ENCODE measurements at regions not wholly inside any gene's neighbourhood (a gene's known extent, or its start where the extent isn't known, plus 50 kb on each side); places are given as distances from the start of the nearest gene placed in this dataset.
A peak's percentile ranks its signal among the peaks of the same experiment; 100 is the strongest.

GRCh38 chr13:68850160-68850559 is 1257.5 kb upstream of the ATXN8OS start:
- Histone ChIP-seq H3K4me3 (replicated peaks in 1 of 4; ENCODE audit: control extremely low read depth in 1 of 4, insufficient read depth in 1 of 4, low read depth in 3 of 4, low read length in 4 of 4) (no peak overlapping the region), H3K4me1 (ENCODE audit: control insufficient read depth, extremely low read depth, insufficient read depth, low read length) (no peaks in the 10 kb centered on the region), H3K36me3 (ENCODE audit: control insufficient read depth, insufficient read depth, low read length) (no peaks in the 10 kb centered on the region), H3K27me3 (ENCODE audit: control insufficient read depth, insufficient read depth, low read length) (no peaks in the 10 kb centered on the region), H3K4me2 (ENCODE audit: extremely low read depth, insufficient read depth, low read length) (no peak overlapping the region), H3K27ac (ENCODE audit: insufficient read depth, low read length) (no peak overlapping the region), H3K79me2 (ENCODE audit: control insufficient read depth, insufficient read depth, low read length) (no peaks in the 10 kb centered on the region), H4K20me1 (ENCODE audit: control insufficient read depth, extremely low read depth, insufficient read depth, low read length) (no peaks in the 10 kb centered on the region), H2AFZ (ENCODE audit: low read length) (no peak overlapping the region), H3K9ac (ENCODE audit: insufficient read depth, low read length) (no peak overlapping the region), H3K9me3 (ENCODE audit: control insufficient read depth, insufficient read depth, low read depth, low read length) (no peaks in the 10 kb centered on the region)
- DNase-seq (ENCODE audit: low read depth in 2 of 2): peak in 1 of 2 donors; percentile 77
- no peak for TF ChIP-seq EZH2 (IDR thresholded peaks at IDR 0.05; ENCODE audit: low read length, missing control alignments)
- TF ChIP-seq, protein P1, sequence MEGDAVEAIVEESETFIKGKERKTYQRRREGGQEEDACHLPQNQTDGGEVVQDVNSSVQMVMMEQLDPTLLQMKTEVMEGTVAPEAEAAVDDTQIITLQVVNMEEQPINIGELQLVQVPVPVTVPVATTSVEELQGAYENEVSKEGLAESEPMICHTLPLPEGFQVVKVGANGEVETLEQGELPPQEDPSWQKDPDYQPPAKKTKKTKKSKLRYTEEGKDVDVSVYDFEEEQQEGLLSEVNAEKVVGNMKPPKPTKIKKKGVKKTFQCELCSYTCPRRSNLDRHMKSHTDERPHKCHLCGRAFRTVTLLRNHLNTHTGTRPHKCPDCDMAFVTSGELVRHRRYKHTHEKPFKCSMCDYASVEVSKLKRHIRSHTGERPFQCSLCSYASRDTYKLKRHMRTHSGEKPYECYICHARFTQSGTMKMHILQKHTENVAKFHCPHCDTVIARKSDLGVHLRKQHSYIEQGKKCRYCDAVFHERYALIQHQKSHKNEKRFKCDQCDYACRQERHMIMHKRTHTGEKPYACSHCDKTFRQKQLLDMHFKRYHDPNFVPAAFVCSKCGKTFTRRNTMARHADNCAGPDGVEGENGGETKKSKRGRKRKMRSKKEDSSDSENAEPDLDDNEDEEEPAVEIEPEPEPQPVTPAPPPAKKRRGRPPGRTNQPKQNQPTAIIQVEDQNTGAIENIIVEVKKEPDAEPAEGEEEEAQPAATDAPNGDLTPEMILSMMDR (conservative IDR thresholded peaks at IDR 0.05 in 1 of 2, IDR thresholded peaks at IDR 0.05 in 1 of 2; ENCODE audit: low read depth in 1 of 2, low read length in 2 of 2): no peak

DNA sequence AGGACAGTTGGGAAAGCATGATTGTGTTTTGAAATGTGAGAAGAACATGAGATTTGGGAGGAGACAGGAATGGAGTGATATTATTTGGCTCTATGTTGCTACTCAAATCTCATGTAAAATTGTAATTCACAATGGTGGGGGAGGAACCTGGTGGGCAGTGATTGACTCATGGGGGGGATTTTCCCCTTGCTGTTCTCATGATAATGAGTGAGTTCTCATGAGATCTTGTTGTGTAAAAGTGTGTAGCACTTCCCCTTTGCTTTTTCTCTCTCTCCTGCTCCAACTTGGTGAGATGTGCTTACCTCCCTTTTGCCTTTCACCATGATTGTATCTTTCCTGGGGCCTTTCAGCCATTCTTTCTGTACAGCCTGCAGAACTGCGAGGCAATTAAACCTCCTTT is 1261.0 kb upstream of the ATXN8OS start:
- Histone ChIP-seq H3K36me3 (ENCODE audit: control insufficient read depth, insufficient read depth, low read length) (no peaks in the 10 kb centered on the region), H3K79me2 (ENCODE audit: control insufficient read depth, insufficient read depth, low read length) (no peaks in the 10 kb centered on the region), H3K4me1 (ENCODE audit: control insufficient read depth, extremely low read depth, insufficient read depth, low read length) (no peaks in the 10 kb centered on the region), H3K27me3 (ENCODE audit: control insufficient read depth, insufficient read depth, low read length) (no peaks in the 10 kb centered on the region), H3K9me3 (ENCODE audit: control insufficient read depth, insufficient read depth, low read depth, low read length) (no peaks in the 10 kb centered on the region), H3K4me2 (ENCODE audit: extremely low read depth, insufficient read depth, low read length) (no peak overlapping the region), H2AFZ (ENCODE audit: low read length) (no peak overlapping the region), H3K27ac (ENCODE audit: insufficient read depth, low read length) (no peak overlapping the region), H4K20me1 (ENCODE audit: control insufficient read depth, extremely low read depth, insufficient read depth, low read length) (no peaks in the 10 kb centered on the region), H3K4me3 (replicated peaks in 1 of 4; ENCODE audit: control extremely low read depth in 1 of 4, insufficient read depth in 1 of 4, low read depth in 3 of 4, low read length in 4 of 4) (no peak overlapping the region), H3K9ac (ENCODE audit: insufficient read depth, low read length) (no peak overlapping the region)
- TF ChIP-seq, protein P1 (conservative IDR thresholded peaks at IDR 0.05 in 1 of 2, IDR thresholded peaks at IDR 0.05 in 1 of 2; ENCODE audit: low read depth in 1 of 2, low read length in 2 of 2): no peak
- no peak for TF ChIP-seq EZH2 (IDR thresholded peaks at IDR 0.05; ENCODE audit: low read length, missing control alignments)
- no peak for DNase-seq (ENCODE audit: low read depth in 2 of 2)

- Histone ChIP-seq H3K36me3 (ENCODE audit: control insufficient read depth, insufficient read depth, low read length) (no peaks in the 10 kb centered on the region), H3K4me1 (ENCODE audit: control insufficient read depth, extremely low read depth, insufficient read depth, low read length) (no peaks in the 10 kb centered on the region), H3K79me2 (ENCODE audit: control insufficient read depth, insufficient read depth, low read length) (no peaks in the 10 kb centered on the region), H3K9ac (ENCODE audit: insufficient read depth, low read length) (no peak overlapping the region), H3K4me3 (replicated peaks in 1 of 4; ENCODE audit: control extremely low read depth in 1 of 4, insufficient read depth in 1 of 4, low read depth in 3 of 4, low read length in 4 of 4) (no peak overlapping the region), H3K4me2 (ENCODE audit: extremely low read depth, insufficient read depth, low read length) (no peak overlapping the region), H2AFZ (ENCODE audit: low read length) (no peak overlapping the region), H3K27ac (ENCODE audit: insufficient read depth, low read length) (no peak overlapping the region), H3K9me3 (ENCODE audit: control insufficient read depth, insufficient read depth, low read depth, low read length) (no peaks in the 10 kb centered on the region), H3K27me3 (ENCODE audit: control insufficient read depth, insufficient read depth, low read length) (no peaks in the 10 kb centered on the region), H4K20me1 (ENCODE audit: control insufficient read depth, extremely low read depth, insufficient read depth, low read length) (no peaks in the 10 kb centered on the region)
- DNase-seq (ENCODE audit: low read depth in 2 of 2): no peak
- TF ChIP-seq, protein P1 (conservative IDR thresholded peaks at IDR 0.05 in 1 of 2, IDR thresholded peaks at IDR 0.05 in 1 of 2; ENCODE audit: low read depth in 1 of 2, low read length in 2 of 2): no peak
- no peak for TF ChIP-seq EZH2 (IDR thresholded peaks at IDR 0.05; ENCODE audit: low read length, missing control alignments)
These were observed 1273.3 kb upstream of the ATXN8OS start for GRCh38 chr13:68834375-68834774.

Data from fibroblast of lung (primary cell).